Neural progenitor cell (in vitro differentiated cells): ENCODE measurements at regions not wholly inside any gene's neighbourhood (a gene's known extent, or its start where the extent isn't known, plus 50 kb on each side); places are given as distances from the start of the nearest gene placed in this dataset.

Experiments
- EZH2phosphoT487 ChIP-seq: fragments of 200-600 bp; sonication (generic); IDR thresholded peaks from 2 replicates; pipeline ENCODE4 v1.6.1; 2017; ENCODE audit warnings: antibody characterized with exemption
- TF ChIP-seq, protein P1 (sequence below): fragments of 200-600 bp; sonication (generic); IDR thresholded peaks from 2 replicates; pipeline ENCODE4 v1.5.1; 2017; ENCODE audit warnings: antibody characterized with exemption, mild to moderate bottlenecking

DNA sequence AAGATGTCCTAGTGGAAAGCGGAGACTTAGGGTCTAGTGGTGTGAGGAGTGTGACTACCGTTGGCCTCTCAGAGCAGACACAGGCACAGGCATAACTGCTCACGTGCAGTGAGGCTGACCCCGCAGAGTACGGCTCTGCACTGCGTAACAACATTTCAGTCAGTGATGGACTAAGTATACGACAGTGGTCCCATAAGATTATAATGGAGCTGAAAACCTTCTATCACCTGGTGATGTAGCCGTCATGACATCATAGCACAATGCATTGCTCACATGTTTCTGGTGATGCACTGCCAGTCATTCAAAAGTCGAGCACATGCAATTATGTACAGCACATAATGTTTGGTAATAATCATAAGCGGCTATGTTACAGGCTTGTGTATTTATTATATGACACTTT lies 179.6 kb downstream of the VAPA start:
- TF ChIP-seq, protein P1, sequence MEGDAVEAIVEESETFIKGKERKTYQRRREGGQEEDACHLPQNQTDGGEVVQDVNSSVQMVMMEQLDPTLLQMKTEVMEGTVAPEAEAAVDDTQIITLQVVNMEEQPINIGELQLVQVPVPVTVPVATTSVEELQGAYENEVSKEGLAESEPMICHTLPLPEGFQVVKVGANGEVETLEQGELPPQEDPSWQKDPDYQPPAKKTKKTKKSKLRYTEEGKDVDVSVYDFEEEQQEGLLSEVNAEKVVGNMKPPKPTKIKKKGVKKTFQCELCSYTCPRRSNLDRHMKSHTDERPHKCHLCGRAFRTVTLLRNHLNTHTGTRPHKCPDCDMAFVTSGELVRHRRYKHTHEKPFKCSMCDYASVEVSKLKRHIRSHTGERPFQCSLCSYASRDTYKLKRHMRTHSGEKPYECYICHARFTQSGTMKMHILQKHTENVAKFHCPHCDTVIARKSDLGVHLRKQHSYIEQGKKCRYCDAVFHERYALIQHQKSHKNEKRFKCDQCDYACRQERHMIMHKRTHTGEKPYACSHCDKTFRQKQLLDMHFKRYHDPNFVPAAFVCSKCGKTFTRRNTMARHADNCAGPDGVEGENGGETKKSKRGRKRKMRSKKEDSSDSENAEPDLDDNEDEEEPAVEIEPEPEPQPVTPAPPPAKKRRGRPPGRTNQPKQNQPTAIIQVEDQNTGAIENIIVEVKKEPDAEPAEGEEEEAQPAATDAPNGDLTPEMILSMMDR = no peak
- TF ChIP-seq EZH2phosphoT487 = no peak
